ENCODE measurements at regions not wholly inside any gene's neighbourhood (a gene's known extent, or its start where the extent isn't known, plus 50 kb on each side); places are given as distances from the start of the nearest gene placed in this dataset.

DNA sequence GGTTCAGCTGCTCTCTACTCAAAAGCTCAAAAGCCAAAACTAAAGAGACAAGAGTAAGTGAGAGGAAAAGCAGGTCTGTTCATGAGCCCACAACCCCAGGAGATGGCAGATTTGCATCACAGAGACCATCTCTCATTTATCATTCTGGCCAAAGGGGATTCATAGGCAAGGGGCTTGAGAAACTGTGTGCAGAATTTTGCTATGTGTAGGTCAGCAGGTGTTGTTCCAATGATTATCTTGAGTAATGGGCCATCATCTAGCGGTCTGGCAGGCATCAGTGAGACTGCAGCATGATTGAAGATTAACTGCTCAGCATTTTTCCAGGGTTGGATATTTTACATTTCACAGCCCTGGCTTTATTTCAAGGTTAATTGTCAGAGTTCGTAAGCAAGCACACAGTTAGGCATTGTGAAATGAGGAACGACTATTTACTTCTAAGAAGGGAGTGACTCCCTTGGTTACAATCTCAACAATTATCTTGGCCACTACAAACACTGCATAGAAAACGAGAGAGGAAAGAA lies 1204.6 kb upstream of the TMPRSS15 start:
- no peak overlapping the region for H3K9ac ChIP-seq (ENCODE audit: low read length)
- H2AFZ ChIP-seq (ENCODE audit: low read length), result no peak overlapping the region
- no peak overlapping the region for H3K4me2 ChIP-seq (ENCODE audit: low read depth, low read length)
- H3K9me2 ChIP-seq (replicated peaks; ENCODE audit: insufficient read depth, low read length), result no peaks in the 10 kb centered on the region
- H3K27me3 ChIP-seq (replicated peaks; ENCODE audit: insufficient read depth, low read length), result no peaks in the 10 kb centered on the region
- H3K9me3 ChIP-seq (replicated peaks; ENCODE audit: insufficient read depth, low read length), result no peaks in the 10 kb centered on the region
- no peaks in the 10 kb centered on the region for H4K20me1 ChIP-seq (ENCODE audit: insufficient read depth, low read length)
- no peak for DNase-seq
- H3F3A ChIP-seq (ENCODE audit: insufficient read depth, low read length), result no peaks in the 10 kb centered on the region
- no peaks in the 10 kb centered on the region for H3K36me3 ChIP-seq (replicated peaks; ENCODE audit: insufficient read depth, low read length)
- H3K27ac ChIP-seq (ENCODE audit: low read length), result no peak overlapping the region
- H3K4me3 ChIP-seq (ENCODE audit: low read length), result no peak overlapping the region
- TF ChIP-seq EZH2 (optimal IDR thresholded peaks at IDR 0.05; ENCODE audit: low read depth, low read length) (no peak), EZH2phosphoT487 (IDR thresholded peaks at IDR 0.05; ENCODE audit: low read length) (no peak)
- TF ChIP-seq, protein P1, sequence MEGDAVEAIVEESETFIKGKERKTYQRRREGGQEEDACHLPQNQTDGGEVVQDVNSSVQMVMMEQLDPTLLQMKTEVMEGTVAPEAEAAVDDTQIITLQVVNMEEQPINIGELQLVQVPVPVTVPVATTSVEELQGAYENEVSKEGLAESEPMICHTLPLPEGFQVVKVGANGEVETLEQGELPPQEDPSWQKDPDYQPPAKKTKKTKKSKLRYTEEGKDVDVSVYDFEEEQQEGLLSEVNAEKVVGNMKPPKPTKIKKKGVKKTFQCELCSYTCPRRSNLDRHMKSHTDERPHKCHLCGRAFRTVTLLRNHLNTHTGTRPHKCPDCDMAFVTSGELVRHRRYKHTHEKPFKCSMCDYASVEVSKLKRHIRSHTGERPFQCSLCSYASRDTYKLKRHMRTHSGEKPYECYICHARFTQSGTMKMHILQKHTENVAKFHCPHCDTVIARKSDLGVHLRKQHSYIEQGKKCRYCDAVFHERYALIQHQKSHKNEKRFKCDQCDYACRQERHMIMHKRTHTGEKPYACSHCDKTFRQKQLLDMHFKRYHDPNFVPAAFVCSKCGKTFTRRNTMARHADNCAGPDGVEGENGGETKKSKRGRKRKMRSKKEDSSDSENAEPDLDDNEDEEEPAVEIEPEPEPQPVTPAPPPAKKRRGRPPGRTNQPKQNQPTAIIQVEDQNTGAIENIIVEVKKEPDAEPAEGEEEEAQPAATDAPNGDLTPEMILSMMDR (IDR thresholded peaks at IDR 0.05; ENCODE audit: low read length), result no peak
- H3K4me1 ChIP-seq (ENCODE audit: low read length), result no peaks in the 10 kb centered on the region
- no peaks in the 10 kb centered on the region for H3K79me2 ChIP-seq (ENCODE audit: low read length)

DNA sequence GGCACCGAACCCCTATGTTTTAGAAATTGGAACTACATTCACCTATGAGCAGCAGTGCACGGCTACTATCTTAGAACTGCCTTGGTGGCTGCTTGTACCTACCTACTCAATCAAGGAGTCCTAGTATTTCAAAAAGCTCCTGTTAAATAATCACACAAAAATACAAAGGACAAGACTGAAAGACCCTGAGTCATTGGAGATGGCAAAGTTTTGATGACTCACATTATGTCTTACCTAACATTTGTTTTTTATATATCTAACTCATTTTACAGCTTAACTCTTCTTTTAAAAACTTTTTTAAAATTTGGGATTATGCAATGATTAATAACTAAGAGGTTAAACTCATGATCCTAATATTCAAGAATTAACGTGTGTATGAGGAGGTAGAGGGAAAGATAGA lies 1206.0 kb upstream of the TMPRSS15 start:
- Histone ChIP-seq H4K20me1 (ENCODE audit: insufficient read depth, low read length) (no peaks in the 10 kb centered on the region), H3F3A (ENCODE audit: insufficient read depth, low read length) (no peaks in the 10 kb centered on the region), H3K4me3 (ENCODE audit: low read length) (no peak overlapping the region), H2AFZ (ENCODE audit: low read length) (no peak overlapping the region), H3K79me2 (ENCODE audit: low read length) (no peaks in the 10 kb centered on the region), H3K9me2 (replicated peaks; ENCODE audit: insufficient read depth, low read length) (no peaks in the 10 kb centered on the region), H3K27ac (ENCODE audit: low read length) (no peak overlapping the region), H3K36me3 (replicated peaks; ENCODE audit: insufficient read depth, low read length) (no peaks in the 10 kb centered on the region), H3K9ac (ENCODE audit: low read length) (no peak overlapping the region), H3K4me1 (ENCODE audit: low read length) (no peaks in the 10 kb centered on the region), H3K4me2 (ENCODE audit: low read depth, low read length) (no peak overlapping the region), H3K27me3 (replicated peaks; ENCODE audit: insufficient read depth, low read length) (no peaks in the 10 kb centered on the region), H3K9me3 (replicated peaks; ENCODE audit: insufficient read depth, low read length) (no peaks in the 10 kb centered on the region)
- TF ChIP-seq EZH2phosphoT487 (IDR thresholded peaks at IDR 0.05; ENCODE audit: low read length) (no peak), EZH2 (optimal IDR thresholded peaks at IDR 0.05; ENCODE audit: low read depth, low read length) (no peak)
- TF ChIP-seq, protein P1 (IDR thresholded peaks at IDR 0.05; ENCODE audit: low read length), result no peak
- no peak for DNase-seq

DNA sequence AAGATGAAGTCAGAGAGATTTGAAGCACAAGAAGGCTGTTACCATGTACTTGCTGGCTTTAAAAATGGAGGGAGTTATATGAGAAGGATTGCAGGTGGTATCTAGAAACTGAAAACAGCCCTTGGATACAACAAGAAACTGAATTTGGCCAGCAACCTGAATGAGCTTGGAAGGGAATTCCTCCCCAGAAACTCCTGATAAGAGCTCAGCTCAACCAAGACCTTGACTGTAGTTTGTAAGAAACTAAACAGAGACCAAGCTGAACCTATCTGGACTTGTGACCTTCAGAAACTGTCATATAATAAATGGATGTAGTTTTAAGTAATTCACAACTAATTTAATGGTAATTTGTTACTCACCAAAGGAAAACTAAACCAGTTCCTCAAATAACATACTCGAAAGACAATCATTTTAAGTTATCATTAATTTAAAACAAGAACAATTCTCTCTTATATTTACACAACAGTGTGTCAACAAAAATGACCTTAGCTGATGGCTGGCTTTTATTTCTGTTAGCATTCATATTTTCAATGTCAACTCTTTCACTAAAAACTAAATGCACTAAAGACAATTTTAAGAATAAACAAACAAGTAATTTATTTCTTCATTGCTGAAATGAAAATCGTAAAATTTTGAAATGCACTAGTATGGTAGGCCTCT lies 1218.4 kb upstream of the TMPRSS15 start:
- Histone ChIP-seq H3K4me2 (ENCODE audit: low read depth, low read length) (no peak overlapping the region), H3K27me3 (replicated peaks; ENCODE audit: insufficient read depth, low read length) (no peaks in the 10 kb centered on the region), H3K4me1 (ENCODE audit: low read length) (no peaks in the 10 kb centered on the region), H3K27ac (ENCODE audit: low read length) (no peak overlapping the region), H3F3A (ENCODE audit: insufficient read depth, low read length) (no peaks in the 10 kb centered on the region), H3K79me2 (ENCODE audit: low read length) (no peaks in the 10 kb centered on the region), H3K36me3 (replicated peaks; ENCODE audit: insufficient read depth, low read length) (no peaks in the 10 kb centered on the region), H4K20me1 (ENCODE audit: insufficient read depth, low read length) (no peaks in the 10 kb centered on the region), H2AFZ (ENCODE audit: low read length) (no peak overlapping the region), H3K9me3 (replicated peaks; ENCODE audit: insufficient read depth, low read length) (no peaks in the 10 kb centered on the region), H3K9me2 (replicated peaks; ENCODE audit: insufficient read depth, low read length) (no peaks in the 10 kb centered on the region), H3K4me3 (ENCODE audit: low read length) (no peak overlapping the region), H3K9ac (ENCODE audit: low read length) (no peak overlapping the region)
- TF ChIP-seq EZH2phosphoT487 (IDR thresholded peaks at IDR 0.05; ENCODE audit: low read length), result no peak
- no peak for TF ChIP-seq EZH2 (optimal IDR thresholded peaks at IDR 0.05; ENCODE audit: low read depth, low read length)
- TF ChIP-seq, protein P1 (IDR thresholded peaks at IDR 0.05; ENCODE audit: low read length), result no peak
- no peak for DNase-seq

Measured in MM.1S (cell line).